HEK293 (cell line): ENCODE measurements at regions not wholly inside any gene's neighbourhood (a gene's known extent, or its start where the extent isn't known, plus 50 kb on each side); places are given as distances from the start of the nearest gene placed in this dataset.

Source experiments
- CTCF ChIA-PET: fragments of 350-600 bp; formaldehyde crosslinking; extraction: SDS; loops from one replicate; lab custom pipeline; 2021; ENCODE audit warnings: antibody characterized with exemption; lab: Yijun Ruan, JAX
- POLR2A ChIA-PET: fragments of 300-600 bp; formaldehyde crosslinking; extraction: SDS; loops from one replicate; lab custom pipeline; 2020; ENCODE audit warnings: antibody characterized with exemption, inconsistent platforms; lab: Yijun Ruan, JAX
- H3K27ac ChIP-seq: fragments of 200-500 bp; sonication (Bioruptor generic); 2 replicates; pipeline ENCODE4 v1.5.1; 2014; ENCODE audit warnings: low read depth, low read length, control low read depth, inconsistent platforms; ENCODE audit errors: extremely low read depth
- H3K36me3 ChIP-seq, 2 experiments: fragments of 200-500 bp in 1 of 2; sonication (Bioruptor generic) in 1 of 2; 1 replicate in 1 of 2; 2 replicates in 1 of 2; pipeline ENCODE4 v1.5.1; 2014 to 2017; ENCODE audit warnings: inconsistent platforms in 2 of 2, low read length in 2 of 2; ENCODE audit not compliant: control insufficient read depth in 2 of 2, insufficient read depth in 1 of 2
- H3K4me1 ChIP-seq: fragments of 200-500 bp; sonication (Bioruptor generic); 2 replicates; pipeline ENCODE4 v1.5.1; 2014; ENCODE audit warnings: mild to moderate bottlenecking, low read length, inconsistent platforms; ENCODE audit not compliant: control insufficient read depth, insufficient read depth
- H3K4me3 ChIP-seq: 2 replicates; pipeline ENCODE4 v1.5.1; 2011; ENCODE audit warnings: low read depth, mild to moderate bottlenecking, control low read depth, low read length, moderate library complexity
- H3K9me3 ChIP-seq: fragments of 200-500 bp; sonication (Bioruptor generic); 2 replicates; pipeline ENCODE4 v1.5.1; 2014; ENCODE audit warnings: low read depth, low read length, inconsistent platforms; ENCODE audit not compliant: control insufficient read depth, insufficient read depth
- EGR2 ChIP-seq: fragments of 450-650 bp; formaldehyde crosslinking; IDR thresholded peaks from 2 replicates; pipeline ENCODE4 v1.5.1; 2016; ENCODE audit warnings: low read depth, missing biosample characterization, missing genetic modification characterization
- MZF1 ChIP-seq: fragments of 450-650 bp; formaldehyde crosslinking; IDR thresholded peaks from 2 replicates; pipeline ENCODE4 v1.5.1; 2017; ENCODE audit warnings: missing biosample characterization, missing genetic modification characterization, borderline replicate concordance
- SP2 ChIP-seq: fragments of 450-650 bp; formaldehyde crosslinking; IDR thresholded peaks from 2 replicates; pipeline ENCODE4 v1.5.1; 2016; ENCODE audit warnings: missing biosample characterization, missing genetic modification characterization
- SP7 ChIP-seq: fragments of 450-650 bp; formaldehyde crosslinking; IDR thresholded peaks from 2 replicates; pipeline ENCODE4 v1.5.1; 2016; ENCODE audit warnings: missing biosample characterization, missing genetic modification characterization
- TRIM28 ChIP-seq: IDR thresholded peaks from 2 replicates; pipeline ENCODE4 v1.6.1; 2011; ENCODE audit warnings: low read length, control low read depth, borderline replicate concordance
- ZFP69B ChIP-seq: fragments of 450-650 bp; formaldehyde crosslinking; IDR thresholded peaks from 2 replicates; pipeline ENCODE4 v1.5.1; 2016; ENCODE audit warnings: missing biosample characterization, missing genetic modification characterization
- ZNF10 ChIP-seq: fragments of 450-650 bp; formaldehyde crosslinking; IDR thresholded peaks from 2 replicates; pipeline ENCODE4 v1.5.1; 2017; ENCODE audit warnings: missing biosample characterization, missing genetic modification characterization
- ZNF184 ChIP-seq: fragments of 450-650 bp; IDR thresholded peaks from 2 replicates; pipeline ENCODE4 v1.5.1; 2018; ENCODE audit warnings: missing biosample characterization, mild to moderate bottlenecking, missing genetic modification characterization
- ZNF266 ChIP-seq: fragments of 450-650 bp; formaldehyde crosslinking; IDR thresholded peaks from 2 replicates; pipeline ENCODE4 v1.5.1; 2016; ENCODE audit warnings: missing biosample characterization, missing genetic modification characterization, low read depth
- ZNF354C ChIP-seq: fragments of 450-650 bp; formaldehyde crosslinking; IDR thresholded peaks from 2 replicates; pipeline ENCODE4 v1.5.1; 2016; ENCODE audit warnings: missing biosample characterization, missing genetic modification characterization, low read depth, borderline replicate concordance
- ZNF521 ChIP-seq: fragments of 450-650 bp; formaldehyde crosslinking; IDR thresholded peaks from 2 replicates; pipeline ENCODE4 v1.5.1; 2017; ENCODE audit warnings: missing biosample characterization, mild to moderate bottlenecking, missing genetic modification characterization
- ZNF610 ChIP-seq: fragments of 450-650 bp; formaldehyde crosslinking; IDR thresholded peaks from 2 replicates; pipeline ENCODE4 v1.5.1; 2016; ENCODE audit warnings: missing biosample characterization, missing genetic modification characterization, borderline replicate concordance
- ZNF621 ChIP-seq: fragments of 450-650 bp; formaldehyde crosslinking; IDR thresholded peaks from 2 replicates; pipeline ENCODE4 v1.5.1; 2017; ENCODE audit warnings: missing biosample characterization, missing genetic modification characterization
- ZNF629 ChIP-seq: fragments of 450-650 bp; formaldehyde crosslinking; IDR thresholded peaks from 2 replicates; pipeline ENCODE4 v1.5.1; 2017; ENCODE audit warnings: missing biosample characterization, missing genetic modification characterization
- ZNF791 ChIP-seq: fragments of 450-650 bp; formaldehyde crosslinking; IDR thresholded peaks from 2 replicates; pipeline ENCODE4 v1.5.1; 2016; ENCODE audit warnings: missing biosample characterization, missing genetic modification characterization
- ZSCAN16 ChIP-seq: fragments of 450-650 bp; formaldehyde crosslinking; IDR thresholded peaks from 2 replicates; pipeline ENCODE4 v1.5.1; 2016; ENCODE audit warnings: missing biosample characterization, missing genetic modification characterization
- ZSCAN5A ChIP-seq: fragments of 450-650 bp; formaldehyde crosslinking; IDR thresholded peaks from 2 replicates; pipeline ENCODE4 v1.5.1; 2016; ENCODE audit warnings: missing biosample characterization, missing genetic modification characterization
- TF ChIP-seq, protein P1 (sequence below): fragments of 450-650 bp; formaldehyde crosslinking; IDR thresholded peaks from 2 replicates; pipeline ENCODE4 v1.5.1; 2016; ENCODE audit warnings: missing biosample characterization, missing genetic modification characterization, borderline replicate concordance
- TF ChIP-seq, protein P2 (sequence below): fragments of 450-650 bp; formaldehyde crosslinking; IDR thresholded peaks from 2 replicates; pipeline ENCODE4 v1.5.1; 2016; ENCODE audit warnings: missing biosample characterization, missing genetic modification characterization

DNA sequence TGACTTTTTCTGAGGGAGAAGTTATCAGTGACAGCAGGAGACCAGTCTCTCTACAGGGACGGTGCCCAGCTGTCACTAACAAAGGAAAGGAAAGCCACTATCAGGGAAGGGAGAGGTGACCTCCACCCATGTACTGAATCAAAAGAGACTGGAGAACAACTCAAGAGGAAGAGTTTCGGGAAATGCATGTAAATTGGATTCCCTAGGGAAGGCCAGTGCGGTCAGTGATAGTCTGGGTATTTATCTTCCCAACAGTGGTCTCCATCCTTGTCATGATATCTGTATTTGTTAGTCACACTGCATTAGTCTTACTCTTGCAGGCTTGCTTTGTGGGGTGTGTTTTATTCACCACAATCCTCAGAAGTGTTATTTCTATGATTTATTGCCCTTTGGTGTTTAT lies 193.4 kb upstream of the KIRREL3 start:
- H3K4me3 ChIP-seq: no peak overlapping the region
- ChIA-PET POLR2A (no interaction called here), CTCF (no interaction called here)
- H3K27ac ChIP-seq: no peak overlapping the region
- no peaks in the 10 kb centered on the region for H3K9me3 ChIP-seq
- no peaks in the 10 kb centered on the region for H3K4me1 ChIP-seq
- no peaks in the 10 kb centered on the region for H3K36me3 ChIP-seq
- TF ChIP-seq ZNF266 (tag by site-specific recombination) (no peak), MZF1 (no peak)

DNA sequence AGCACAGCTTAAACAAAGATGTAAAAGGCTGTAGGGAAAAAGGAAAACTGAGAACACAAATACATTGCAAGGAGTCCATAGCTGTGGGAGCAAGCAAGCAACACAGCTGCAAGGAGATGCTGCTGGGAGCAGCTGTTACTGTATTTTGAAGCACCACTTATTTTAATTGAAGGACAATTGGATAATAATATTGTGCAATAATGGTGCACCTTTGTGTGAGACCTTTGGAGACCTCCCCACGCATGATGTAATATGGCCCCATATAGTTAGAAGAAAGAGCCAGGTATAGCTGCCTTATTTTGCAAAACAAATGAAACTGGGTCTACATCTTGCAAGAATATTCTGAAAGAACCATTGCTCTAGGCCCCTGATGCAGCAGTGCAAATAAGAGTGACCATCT lies 191.1 kb upstream of the KIRREL3 start:
- POLR2A ChIA-PET: no interaction called here
- no peaks in the 10 kb centered on the region for H3K9me3 ChIP-seq
- TF ChIP-seq ZNF791: no peak
- no peak for TF ChIP-seq SP2 (tag by site-specific recombination)
- TF ChIP-seq ZNF621: no peak
- H3K36me3 ChIP-seq: no peaks in the 10 kb centered on the region
- CTCF ChIA-PET: interaction anchor here (0.6 kb wide), 2 partner anchors 584 to 710 kb away, joined by 3 to 4 read pairs; no protein-coding TSS in a partner anchor
- no peak overlapping the region for H3K4me3 ChIP-seq
- no peaks in the 10 kb centered on the region for H3K4me1 ChIP-seq
- no peak overlapping the region for H3K27ac ChIP-seq

- Histone ChIP-seq H3K4me3 (no peak overlapping the region), H3K27ac (no peak overlapping the region), H3K4me1 (no peaks in the 10 kb centered on the region), H3K36me3 (no peaks in the 10 kb centered on the region), H3K9me3 (no peaks in the 10 kb centered on the region)
- ChIA-PET CTCF (interaction anchor here (0.6 kb wide), 1 partner anchor 584 kb away, joined by 3 read pairs; no protein-coding TSS in a partner anchor), POLR2A (no interaction called here)
- TF ChIP-seq, protein P1, sequence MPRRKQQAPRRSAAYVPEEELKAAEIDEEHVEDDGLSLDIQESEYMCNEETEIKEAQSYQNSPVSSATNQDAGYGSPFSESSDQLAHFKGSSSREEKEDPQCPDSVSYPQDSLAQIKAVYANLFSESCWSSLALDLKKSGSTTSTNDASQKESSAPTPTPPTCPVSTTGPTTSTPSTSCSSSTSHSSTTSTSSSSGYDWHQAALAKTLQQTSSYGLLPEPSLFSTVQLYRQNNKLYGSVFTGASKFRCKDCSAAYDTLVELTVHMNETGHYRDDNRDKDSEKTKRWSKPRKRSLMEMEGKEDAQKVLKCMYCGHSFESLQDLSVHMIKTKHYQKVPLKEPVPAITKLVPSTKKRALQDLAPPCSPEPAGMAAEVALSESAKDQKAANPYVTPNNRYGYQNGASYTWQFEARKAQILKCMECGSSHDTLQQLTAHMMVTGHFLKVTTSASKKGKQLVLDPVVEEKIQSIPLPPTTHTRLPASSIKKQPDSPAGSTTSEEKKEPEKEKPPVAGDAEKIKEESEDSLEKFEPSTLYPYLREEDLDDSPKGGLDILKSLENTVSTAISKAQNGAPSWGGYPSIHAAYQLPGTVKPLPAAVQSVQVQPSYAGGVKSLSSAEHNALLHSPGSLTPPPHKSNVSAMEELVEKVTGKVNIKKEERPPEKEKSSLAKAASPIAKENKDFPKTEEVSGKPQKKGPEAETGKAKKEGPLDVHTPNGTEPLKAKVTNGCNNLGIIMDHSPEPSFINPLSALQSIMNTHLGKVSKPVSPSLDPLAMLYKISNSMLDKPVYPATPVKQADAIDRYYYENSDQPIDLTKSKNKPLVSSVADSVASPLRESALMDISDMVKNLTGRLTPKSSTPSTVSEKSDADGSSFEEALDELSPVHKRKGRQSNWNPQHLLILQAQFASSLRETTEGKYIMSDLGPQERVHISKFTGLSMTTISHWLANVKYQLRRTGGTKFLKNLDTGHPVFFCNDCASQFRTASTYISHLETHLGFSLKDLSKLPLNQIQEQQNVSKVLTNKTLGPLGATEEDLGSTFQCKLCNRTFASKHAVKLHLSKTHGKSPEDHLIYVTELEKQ (tag by site-specific recombination): no peak
- TF ChIP-seq ZNF521 (tag by site-specific recombination) (no peak), ZSCAN16 (tag by site-specific recombination) (no peak)
Observed at GRCh38 chr11:127191261-127191660, 190.7 kb upstream of the KIRREL3 start.

DNA sequence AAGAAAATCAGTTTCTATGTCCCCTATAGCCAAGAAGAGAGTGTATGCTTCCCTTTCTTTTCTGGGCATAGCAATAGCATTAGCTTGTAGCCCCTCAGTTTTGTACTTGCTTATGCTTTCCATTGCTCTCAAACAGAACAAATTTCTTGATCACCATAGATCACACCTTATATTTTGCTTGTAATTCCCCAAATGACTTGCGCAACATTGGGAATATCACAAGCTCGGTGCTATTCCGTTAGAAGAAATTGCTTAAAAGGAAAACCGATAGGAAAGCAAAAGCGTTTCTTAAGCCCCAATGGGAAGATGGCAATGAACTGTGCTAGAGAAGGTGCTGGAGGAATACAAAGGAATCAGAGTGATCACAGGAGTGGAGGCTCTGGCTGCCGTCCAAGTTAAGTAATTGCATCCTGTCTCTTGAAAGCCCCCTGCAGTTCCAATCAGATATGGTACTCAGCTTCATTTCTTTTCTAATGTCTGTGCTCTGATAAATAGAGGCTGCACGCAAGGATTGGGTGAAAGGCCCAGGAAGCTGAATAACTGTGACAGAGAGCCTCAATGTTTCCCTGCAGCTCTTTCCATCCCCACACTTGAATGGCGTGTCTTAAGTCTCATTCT lies 182.1 kb upstream of the KIRREL3 start:
- ChIA-PET CTCF (no interaction called here), POLR2A (no interaction called here)
- no peak overlapping the region for H3K27ac ChIP-seq
- H3K9me3 ChIP-seq: no peaks in the 10 kb centered on the region
- H3K4me1 ChIP-seq: peaks cover 4% of the 10 kb centered on the region
- no peak overlapping the region for H3K4me3 ChIP-seq
- H3K36me3 ChIP-seq: no peaks in the 10 kb centered on the region
- TF ChIP-seq SP7 (tag by site-specific recombination) (no peak), TRIM28 (peak; percentile 57)

- H3K4me1 ChIP-seq: no peaks in the 10 kb centered on the region
- H3K9me3 ChIP-seq: no peaks in the 10 kb centered on the region
- no peak overlapping the region for H3K27ac ChIP-seq
- H3K4me3 ChIP-seq: no peak overlapping the region
- no peaks in the 10 kb centered on the region for H3K36me3 ChIP-seq
- ChIA-PET CTCF (no interaction called here), POLR2A (no interaction called here)
- no peak for TF ChIP-seq EGR2 (tag by site-specific recombination)
- TF ChIP-seq, protein P2, sequence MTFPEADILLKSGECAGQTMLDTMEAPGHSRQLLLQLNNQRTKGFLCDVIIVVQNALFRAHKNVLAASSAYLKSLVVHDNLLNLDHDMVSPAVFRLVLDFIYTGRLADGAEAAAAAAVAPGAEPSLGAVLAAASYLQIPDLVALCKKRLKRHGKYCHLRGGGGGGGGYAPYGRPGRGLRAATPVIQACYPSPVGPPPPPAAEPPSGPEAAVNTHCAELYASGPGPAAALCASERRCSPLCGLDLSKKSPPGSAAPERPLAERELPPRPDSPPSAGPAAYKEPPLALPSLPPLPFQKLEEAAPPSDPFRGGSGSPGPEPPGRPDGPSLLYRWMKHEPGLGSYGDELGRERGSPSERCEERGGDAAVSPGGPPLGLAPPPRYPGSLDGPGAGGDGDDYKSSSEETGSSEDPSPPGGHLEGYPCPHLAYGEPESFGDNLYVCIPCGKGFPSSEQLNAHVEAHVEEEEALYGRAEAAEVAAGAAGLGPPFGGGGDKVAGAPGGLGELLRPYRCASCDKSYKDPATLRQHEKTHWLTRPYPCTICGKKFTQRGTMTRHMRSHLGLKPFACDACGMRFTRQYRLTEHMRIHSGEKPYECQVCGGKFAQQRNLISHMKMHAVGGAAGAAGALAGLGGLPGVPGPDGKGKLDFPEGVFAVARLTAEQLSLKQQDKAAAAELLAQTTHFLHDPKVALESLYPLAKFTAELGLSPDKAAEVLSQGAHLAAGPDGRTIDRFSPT: no peak
- TF ChIP-seq ZNF629 (tag by site-specific recombination): no peak
- no peak for TF ChIP-seq ZNF10
- TF ChIP-seq ZNF354C (tag by site-specific recombination): no peak
- no peak for TF ChIP-seq ZNF184 (tag by site-specific recombination)
- no peak for TF ChIP-seq ZSCAN5A (tag by site-specific recombination)
- TF ChIP-seq ZFP69B: no peak
- no peak for TF ChIP-seq ZNF610 (tag by site-specific recombination)
Observed at GRCh38 chr11:127157225-127157624, 156.7 kb upstream of the KIRREL3 start.
